Keratinocyte (primary cell): ENCODE measurements at regions not wholly inside any gene's neighbourhood (a gene's known extent, or its start where the extent isn't known, plus 50 kb on each side); places are given as distances from the start of the nearest gene placed in this dataset.

ENCODE experiments used
- DNase-seq: peaks from one replicate; pipeline ENCODE4 v3.0.0-alpha.2; 2011; ENCODE audit warnings: low read depth, missing footprints, low spot score
- FAIRE-seq: peaks from 2 replicates; lab custom pipeline; 2011; peaks lifted over from hg19 to GRCh38; lab: Jason Lieb, UNC
- H2AFZ ChIP-seq: 2 replicates; pipeline ENCODE4 v1.6.0; 2012; ENCODE audit warnings: low read length, control low read depth, inconsistent platforms; ENCODE audit not compliant: control insufficient read depth
- H3K27ac ChIP-seq: 2 replicates; pipeline ENCODE4 v1.5.1; 2011; ENCODE audit warnings: low read length; ENCODE audit not compliant: control insufficient read depth, insufficient read depth
- H3K27me3 ChIP-seq: 3 replicates; pipeline ENCODE4 v1.6.0; 2011; ENCODE audit warnings: low read length; ENCODE audit not compliant: control insufficient read depth, insufficient read depth; ENCODE audit errors: extremely low read depth
- H3K36me3 ChIP-seq, 2 experiments: 2 replicates in 1 of 2; 3 replicates in 1 of 2; pipeline ENCODE4 v1.5.1; 2011; ENCODE audit warnings: low read length in 2 of 2, mild to moderate bottlenecking in 1 of 2; ENCODE audit not compliant: control insufficient read depth in 2 of 2, insufficient read depth in 2 of 2; ENCODE audit errors: extremely low read depth in 1 of 2
- H3K4me1 ChIP-seq: 3 replicates; pipeline ENCODE4 v1.5.1; 2011; ENCODE audit warnings: low read length; ENCODE audit not compliant: control insufficient read depth, insufficient read depth; ENCODE audit errors: extremely low read depth
- H3K4me2 ChIP-seq: 3 replicates; pipeline ENCODE4 v1.6.0; 2011; ENCODE audit warnings: low read depth, low read length; ENCODE audit not compliant: control insufficient read depth, insufficient read depth; ENCODE audit errors: extremely low read depth
- H3K4me3 ChIP-seq, 3 experiments: fragments of 200-600 bp in 1 of 3; sonication (generic) in 1 of 3; 2 replicates in 2 of 3; 3 replicates in 1 of 3; pipeline ENCODE4 v1.5.1; 2011 to 2016; ENCODE audit warnings: low read length in 3 of 3, mild to moderate bottlenecking in 3 of 3, control low read depth in 2 of 3, inconsistent platforms in 1 of 3, low read depth in 1 of 3, mixed read lengths in 1 of 3, mixed run types in 1 of 3, moderate library complexity in 1 of 3; ENCODE audit not compliant: control insufficient read depth in 2 of 3, insufficient read depth in 2 of 3; ENCODE audit errors: extremely low read depth in 1 of 3
- H3K79me2 ChIP-seq: 2 replicates; pipeline ENCODE4 v1.6.0; 2012; ENCODE audit warnings: low read length; ENCODE audit not compliant: control insufficient read depth, insufficient read depth
- H3K9ac ChIP-seq: 3 replicates; pipeline ENCODE4 v1.6.0; 2011; ENCODE audit warnings: low read length; ENCODE audit not compliant: control insufficient read depth, insufficient read depth; ENCODE audit errors: extremely low read depth
- H3K9me1 ChIP-seq: 3 replicates; pipeline ENCODE4 v1.6.0; 2011; ENCODE audit warnings: low read length; ENCODE audit not compliant: control insufficient read depth, insufficient read depth; ENCODE audit errors: extremely low read depth
- H3K9me3 ChIP-seq: 2 replicates; pipeline ENCODE4 v1.5.1; 2012; ENCODE audit warnings: low read depth, low read length; ENCODE audit not compliant: control insufficient read depth
- H4K20me1 ChIP-seq: 3 replicates; pipeline ENCODE4 v1.6.0; 2011; ENCODE audit warnings: low read length; ENCODE audit not compliant: control insufficient read depth, insufficient read depth; ENCODE audit errors: extremely low read depth
- CTCF ChIP-seq, 3 experiments: IDR thresholded peaks in 1 of 3; conservative IDR thresholded peaks in 1 of 3; optimal IDR thresholded peaks in 1 of 3; 2 replicates in 2 of 3; 3 replicates in 1 of 3; pipeline versions ENCODE3 to v1.5.1; 2011; ENCODE audit warnings: low read length in 3 of 3, mild to moderate bottlenecking in 3 of 3, moderate library complexity in 2 of 3, control low read depth in 1 of 3, inconsistent platforms in 1 of 3; ENCODE audit not compliant: insufficient read depth in 2 of 3; ENCODE audit errors: extremely low read depth in 1 of 3
- EZH2 ChIP-seq: IDR thresholded peaks from one replicate; pipeline ENCODE4 v1.6.1; 2012; ENCODE audit warnings: inconsistent platforms, mild to moderate bottlenecking, low read length, moderate library complexity
- dilution Hi-C: fragments of 300-500 bp; cut with MboI; formaldehyde crosslinking; loops from one replicate; pipeline ENCODE4 v1.7.0; 2020; ENCODE audit warnings: low sequenced_read_pairs; ENCODE audit not compliant: extremely low pct_ligation_motif_present

GRCh38 chr6:103356531-103356930 lies 1503.2 kb downstream of the HACE1 start:
- DNase-seq: no peak
- H3K36me3 ChIP-seq: no peaks in the 10 kb centered on the region
- H3K9ac ChIP-seq: no peak overlapping the region
- no peaks in the 10 kb centered on the region for H3K4me1 ChIP-seq
- TF ChIP-seq CTCF (optimal IDR thresholded peaks at IDR 0.05 in 1 of 3, IDR thresholded peaks at IDR 0.05 in 1 of 3, conservative IDR thresholded peaks at IDR 0.05 in 1 of 3; ENCODE audit: extremely low read depth in 1 of 3, insufficient read depth in 2 of 3, low read length in 3 of 3): no peak
- no peak for TF ChIP-seq EZH2
- no peak overlapping the region for H3K4me3 ChIP-seq
- peaks cover 2% of the 10 kb centered on the region for H3K9me3 ChIP-seq
- no peaks in the 10 kb centered on the region for H3K27me3 ChIP-seq
- no peaks in the 10 kb centered on the region for H3K79me2 ChIP-seq
- no peaks in the 10 kb centered on the region for H3K9me1 ChIP-seq
- no peak overlapping the region for H3K4me2 ChIP-seq
- no peak overlapping the region for H2AFZ ChIP-seq
- FAIRE-seq: no peak
- dilution Hi-C loops: no loop called here
- H3K27ac ChIP-seq: no peak overlapping the region
- no peaks in the 10 kb centered on the region for H4K20me1 ChIP-seq

GRCh38 chr6:103344554-103345163 lies 1515.1 kb downstream of the HACE1 start:
- Histone ChIP-seq H3K9ac (no peak overlapping the region), H3K27ac (no peak overlapping the region), H4K20me1 (no peaks in the 10 kb centered on the region), H3K4me3 (no peak overlapping the region), H3K9me3 (no peaks in the 10 kb centered on the region), H3K4me1 (no peaks in the 10 kb centered on the region), H3K9me1 (no peaks in the 10 kb centered on the region), H3K4me2 (no peak overlapping the region), H3K79me2 (no peaks in the 10 kb centered on the region), H2AFZ (no peak overlapping the region), H3K27me3 (no peaks in the 10 kb centered on the region), H3K36me3 (no peaks in the 10 kb centered on the region)
- FAIRE-seq (no peak), DNase-seq (no peak)
- dilution Hi-C loops: no loop called here
- TF ChIP-seq EZH2 (no peak), CTCF (optimal IDR thresholded peaks at IDR 0.05 in 1 of 3, IDR thresholded peaks at IDR 0.05 in 1 of 3, conservative IDR thresholded peaks at IDR 0.05 in 1 of 3; ENCODE audit: extremely low read depth in 1 of 3, insufficient read depth in 2 of 3, low read length in 3 of 3) (no peak)
